ENCODE measurements at regions not wholly inside any gene's neighbourhood (a gene's known extent, or its start where the extent isn't known, plus 50 kb on each side); places are given as distances from the start of the nearest gene placed in this dataset.

- DNase-seq (ENCODE audit: low read depth in 2 of 2) = no peak
Observed at GRCh38 chr1:184219414-184219813, 167.4 kb upstream of the C1orf21 start.

GRCh38 chr1:184219883-184220282, 166.9 kb upstream of the C1orf21 start:
- no peak for DNase-seq (ENCODE audit: low read depth in 2 of 2)

- no peak for DNase-seq (ENCODE audit: low read depth in 2 of 2)
Observed at GRCh38 chr1:184221087-184221486, 165.7 kb upstream of the C1orf21 start.

GRCh38 chr1:184222652-184223052, 164.2 kb upstream of the C1orf21 start:
- peak; percentile 5 to 12 for DNase-seq (ENCODE audit: low read depth in 2 of 2)

- no peak for DNase-seq (ENCODE audit: low read depth in 2 of 2)
Observed at GRCh38 chr1:184223216-184223615, 163.6 kb upstream of the C1orf21 start.

GRCh38 chr1:184225283-184226099, 161.3 kb upstream of the C1orf21 start:
- no peak for DNase-seq (ENCODE audit: low read depth in 2 of 2)

GRCh38 chr1:184226100-184226487, 160.7 kb upstream of the C1orf21 start:
- no peak for DNase-seq (ENCODE audit: low read depth in 2 of 2)

GRCh38 chr1:184228558-184228957, 158.3 kb upstream of the C1orf21 start:
- DNase-seq (ENCODE audit: low read depth in 2 of 2) = no peak

- DNase-seq (ENCODE audit: low read depth in 2 of 2) = no peak
Observed at GRCh38 chr1:184237588-184237987, 149.2 kb upstream of the C1orf21 start.

- DNase-seq (ENCODE audit: low read depth in 2 of 2) = no peak
Observed at GRCh38 chr1:184241446-184241845, 145.4 kb upstream of the C1orf21 start.

GRCh38 chr1:184242507-184242943, 144.3 kb upstream of the C1orf21 start:
- no peak for DNase-seq (ENCODE audit: low read depth in 2 of 2)

- no peak for DNase-seq (ENCODE audit: low read depth in 2 of 2)
Observed at GRCh38 chr1:184244962-184245361, 141.9 kb upstream of the C1orf21 start.

GRCh38 chr1:184247671-184248070, 139.2 kb upstream of the C1orf21 start:
- DNase-seq (ENCODE audit: low read depth in 2 of 2) = no peak

GRCh38 chr1:184253921-184254320, 132.9 kb upstream of the C1orf21 start:
- no peak for DNase-seq (ENCODE audit: low read depth in 2 of 2)

GRCh38 chr1:184254849-184255248, 132.0 kb upstream of the C1orf21 start:
- DNase-seq (ENCODE audit: low read depth in 2 of 2) = no peak

- no peak for DNase-seq (ENCODE audit: low read depth in 2 of 2)
Observed at GRCh38 chr1:184255560-184255959, 131.3 kb upstream of the C1orf21 start.

GRCh38 chr1:184257873-184258272, 129.0 kb upstream of the C1orf21 start:
- DNase-seq (ENCODE audit: low read depth in 2 of 2) = no peak

- DNase-seq (ENCODE audit: low read depth in 2 of 2) = no peak
Observed at GRCh38 chr1:184258525-184258924, 128.3 kb upstream of the C1orf21 start.

GRCh38 chr1:184260382-184260781, 126.4 kb upstream of the C1orf21 start:
- no peak for DNase-seq (ENCODE audit: low read depth in 2 of 2)

GRCh38 chr1:184262109-184262508, 124.7 kb upstream of the C1orf21 start:
- DNase-seq (ENCODE audit: low read depth in 2 of 2) = no peak

- no peak for DNase-seq (ENCODE audit: low read depth in 2 of 2)
Observed at GRCh38 chr1:184267747-184268146, 119.1 kb upstream of the C1orf21 start.

GRCh38 chr1:184270556-184270955, 116.3 kb upstream of the C1orf21 start:
- DNase-seq (ENCODE audit: low read depth in 2 of 2) = no peak

- no peak for DNase-seq (ENCODE audit: low read depth in 2 of 2)
Observed at GRCh38 chr1:184272175-184272866, 114.5 kb upstream of the C1orf21 start.
